ENCODE measurements at regions not wholly inside any gene's neighbourhood (a gene's known extent, or its start where the extent isn't known, plus 50 kb on each side); places are given as distances from the start of the nearest gene placed in this dataset.
"Not testable (repeated sequence)": the region's sequence is repeated elsewhere in the genome, so short reads cannot be mapped to it uniquely, and the experiment has no call there.

GRCh38 chr3:15877813-15878212 is 80.0 kb upstream of the ANKRD28 start:
- Histone ChIP-seq H3K9me3 (peaks cover 26% of the 10 kb centered on the region), H4K20me1 (no peaks in the 10 kb centered on the region), H3K27ac (no peak overlapping the region), H3K4me1 (no peaks in the 10 kb centered on the region), H3K9ac (no peak overlapping the region), H3K36me3 (peaks cover 21% of the 10 kb centered on the region), H3K27me3 (no peaks in the 10 kb centered on the region), H3K4me3 (no peak overlapping the region), H3K4me2 (no peak overlapping the region)
- TF ChIP-seq Cebpa-rat (IDR thresholded peaks at IDR 0.05) = no peak

DNA sequence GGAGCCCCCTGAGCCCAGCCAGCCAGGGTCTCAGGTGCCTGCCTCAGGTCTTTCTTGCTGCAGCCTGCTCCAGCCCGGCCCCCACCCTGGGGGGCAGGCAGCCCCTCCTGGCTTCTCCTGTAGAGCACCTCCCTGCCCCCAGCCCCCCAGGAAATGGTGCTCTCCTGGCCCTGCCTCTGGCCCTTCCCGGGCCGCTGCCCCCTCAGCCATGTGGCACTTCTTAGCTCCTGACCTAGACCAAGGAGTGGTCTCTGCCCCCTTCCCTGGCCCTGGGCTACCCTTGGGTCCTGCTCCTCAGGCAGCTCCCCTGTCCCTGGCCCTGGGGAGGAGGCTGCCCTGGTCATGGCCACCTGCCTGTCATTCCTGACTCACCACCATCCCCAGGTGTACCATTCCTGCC is 82.0 kb upstream of the ANKRD28 start:
- not testable (repeated sequence) for H3K27ac ChIP-seq, H3K9ac ChIP-seq, H3K27me3 ChIP-seq, H3K4me3 ChIP-seq, H3K4me2 ChIP-seq, H4K20me1 ChIP-seq, H3K4me1 ChIP-seq
- Histone ChIP-seq H3K9me3 (peaks cover 26% of the 10 kb centered on the region), H3K36me3 (peaks cover 21% of the 10 kb centered on the region)

GRCh38 chr3:15882577-15882976 is 84.8 kb upstream of the ANKRD28 start:
- peaks cover 22% of the 10 kb centered on the region for H3K9me3 ChIP-seq
- H3K4me3 ChIP-seq = no peak overlapping the region
- H3K27me3 ChIP-seq = no peaks in the 10 kb centered on the region
- no peak overlapping the region for H3K4me2 ChIP-seq
- H3K27ac ChIP-seq = no peak overlapping the region
- no peak for TF ChIP-seq Cebpa-rat (IDR thresholded peaks at IDR 0.05)
- H4K20me1 ChIP-seq = no peaks in the 10 kb centered on the region
- no peaks in the 10 kb centered on the region for H3K4me1 ChIP-seq
- no peak overlapping the region for H3K9ac ChIP-seq
- H3K36me3 ChIP-seq = peaks cover 20% of the 10 kb centered on the region

GRCh38 chr3:15884132-15884531 is 86.4 kb upstream of the ANKRD28 start:
- Histone ChIP-seq H3K27me3 (no peaks in the 10 kb centered on the region), H3K4me3 (no peak overlapping the region)

DNA sequence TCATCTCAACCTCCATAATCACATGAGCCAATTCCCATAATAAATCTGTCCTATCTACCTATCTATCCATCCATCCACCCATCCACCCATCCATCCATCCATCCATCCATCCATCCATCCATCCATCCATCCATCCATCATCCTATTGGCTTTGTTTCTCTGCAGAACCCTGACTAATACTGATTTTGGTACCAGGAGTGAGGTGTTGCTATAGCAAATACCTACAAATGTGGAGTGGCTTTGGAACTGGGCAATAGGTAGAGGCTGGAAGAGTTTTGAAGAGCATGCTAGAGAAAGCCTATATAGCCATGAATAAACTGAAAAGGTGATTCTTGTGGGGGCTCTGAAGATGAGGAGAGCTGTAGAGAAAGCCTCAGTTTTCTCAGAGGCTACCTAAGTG is 88.7 kb upstream of the ANKRD28 start:
- Histone ChIP-seq H3K36me3 (no peaks in the 10 kb centered on the region), H3K4me1 (no peaks in the 10 kb centered on the region), H3K9ac (no peak overlapping the region), H3K9me3 (peaks cover 6% of the 10 kb centered on the region), H3K4me3 (no peak overlapping the region), H4K20me1 (no peaks in the 10 kb centered on the region), H3K27me3 (no peaks in the 10 kb centered on the region), H3K4me2 (no peak overlapping the region), H3K27ac (no peak overlapping the region)
- no peak for TF ChIP-seq Cebpa-rat (IDR thresholded peaks at IDR 0.05)

More at GRCh38 chr3:15884132-15884531, 86.4 kb upstream of the ANKRD28 start:
- Histone ChIP-seq H3K27ac (no peak overlapping the region), H3K4me1 (no peaks in the 10 kb centered on the region), H3K9ac (no peak overlapping the region), H3K36me3 (peaks cover 4% of the 10 kb centered on the region), H3K9me3 (peaks cover 7% of the 10 kb centered on the region), H3K4me2 (no peak overlapping the region), H4K20me1 (no peaks in the 10 kb centered on the region)
- TF ChIP-seq Cebpa-rat (IDR thresholded peaks at IDR 0.05) = no peak

DNA sequence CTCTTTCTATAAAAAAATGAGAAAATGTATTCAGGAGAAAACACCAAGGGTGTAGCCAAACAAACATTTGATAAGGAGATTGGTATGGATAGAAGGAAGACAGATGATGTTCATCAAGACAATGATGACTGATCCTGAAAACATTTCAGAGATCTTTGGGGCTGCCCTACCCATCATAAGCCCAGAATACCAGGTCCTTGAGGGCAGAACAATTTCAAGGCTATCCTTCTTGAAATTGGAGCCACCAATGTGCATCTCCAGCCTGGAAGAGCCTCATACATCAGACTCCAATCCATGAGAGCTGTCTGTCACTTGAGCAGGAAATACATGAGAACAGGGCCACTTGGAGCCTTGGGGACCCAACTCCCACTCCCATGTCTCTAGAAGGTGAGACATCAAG is 89.5 kb upstream of the ANKRD28 start:
- Histone ChIP-seq H4K20me1 (no peaks in the 10 kb centered on the region), H3K4me1 (peaks cover 2% of the 10 kb centered on the region; the same call in 1 of the 2 replicates), H3K27me3 (no peaks in the 10 kb centered on the region), H3K4me3 (no peak overlapping the region), H3K9me3 (peaks cover 6% of the 10 kb centered on the region), H3K9ac (no peak overlapping the region), H3K27ac (no peak overlapping the region), H3K4me2 (no peak overlapping the region), H3K36me3 (no peaks in the 10 kb centered on the region)
- TF ChIP-seq Cebpa-rat (IDR thresholded peaks at IDR 0.05) = no peak

- H3K4me2 ChIP-seq = no peak overlapping the region
- H3K36me3 ChIP-seq = no peaks in the 10 kb centered on the region
- H3K27ac ChIP-seq = no peak overlapping the region
- no peak for TF ChIP-seq Cebpa-rat (IDR thresholded peaks at IDR 0.05)
- H3K27me3 ChIP-seq = no peaks in the 10 kb centered on the region
- H3K4me1 ChIP-seq = peaks cover 6% of the 10 kb centered on the region; the same call in 1 of the 2 replicates
- no peak overlapping the region for H3K9ac ChIP-seq
- peaks cover 6% of the 10 kb centered on the region for H3K9me3 ChIP-seq
- no peak overlapping the region for H3K4me3 ChIP-seq
- H4K20me1 ChIP-seq = no peaks in the 10 kb centered on the region
Observed at GRCh38 chr3:15889936-15890335, 92.2 kb upstream of the ANKRD28 start.

GRCh38 chr3:15892311-15893227 is 94.8 kb upstream of the ANKRD28 start:
- H3K4me1 ChIP-seq = peaks cover 6% of the 10 kb centered on the region; the same call in 1 of the 2 replicates
- no peaks in the 10 kb centered on the region for H3K9me3 ChIP-seq
- no peak overlapping the region for H3K27ac ChIP-seq
- no peak overlapping the region for H3K4me3 ChIP-seq
- no peak for TF ChIP-seq Cebpa-rat (IDR thresholded peaks at IDR 0.05)
- H4K20me1 ChIP-seq = no peaks in the 10 kb centered on the region
- no peak overlapping the region for H3K9ac ChIP-seq
- H3K36me3 ChIP-seq = no peaks in the 10 kb centered on the region
- H3K27me3 ChIP-seq = no peaks in the 10 kb centered on the region
- no peak overlapping the region for H3K4me2 ChIP-seq

DNA sequence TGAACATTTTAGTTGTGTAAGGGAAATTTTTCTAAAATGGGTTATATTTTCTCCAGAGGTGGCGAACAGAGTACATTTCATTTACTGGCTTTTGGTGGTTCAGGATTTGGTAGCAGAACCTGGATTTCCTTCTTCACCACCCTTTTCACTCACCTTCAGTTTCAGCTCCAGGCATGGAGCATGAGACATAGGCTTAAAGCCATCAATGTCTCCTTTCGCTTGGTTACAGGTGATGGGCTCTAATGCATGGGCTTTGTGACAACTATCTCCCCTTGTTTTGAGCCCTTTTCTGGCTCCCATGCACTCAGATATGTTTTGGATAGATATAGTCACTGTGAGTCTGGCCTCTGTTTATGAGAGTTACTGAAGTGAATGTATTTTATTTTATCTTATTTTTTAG is 96.6 kb upstream of the ANKRD28 start:
- no peaks in the 10 kb centered on the region for H3K27me3 ChIP-seq
- no peaks in the 10 kb centered on the region for H3K36me3 ChIP-seq
- H3K4me1 ChIP-seq = peaks cover 6% of the 10 kb centered on the region; the same call in 1 of the 2 replicates
- no peak overlapping the region for H3K27ac ChIP-seq
- no peak overlapping the region for H3K9ac ChIP-seq
- no peak for TF ChIP-seq Cebpa-rat (IDR thresholded peaks at IDR 0.05)
- no peaks in the 10 kb centered on the region for H3K9me3 ChIP-seq
- no peak overlapping the region for H3K4me2 ChIP-seq
- H3K4me3 ChIP-seq = no peak overlapping the region
- H4K20me1 ChIP-seq = no peaks in the 10 kb centered on the region

DNA sequence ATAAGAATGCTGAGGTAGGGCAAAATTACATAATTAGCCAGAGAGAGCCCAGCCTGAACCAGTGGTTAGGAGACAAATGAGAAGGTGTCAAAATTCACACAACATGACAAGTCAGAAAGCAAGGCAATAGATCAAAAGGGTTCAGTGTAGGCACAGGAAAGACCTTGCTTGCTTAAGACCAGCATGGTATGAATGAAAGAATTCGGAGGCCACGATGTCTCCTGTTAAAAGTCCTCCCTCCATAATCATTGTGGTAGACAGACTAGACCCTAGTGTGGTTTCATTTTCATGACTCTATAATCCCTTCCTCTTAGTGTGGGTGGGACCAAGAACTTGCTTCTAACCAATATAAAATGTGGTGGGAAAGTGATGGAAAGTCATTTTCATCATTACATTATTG is 98.7 kb upstream of the ANKRD28 start:
- H3K9me3 ChIP-seq = no peaks in the 10 kb centered on the region
- H3K4me2 ChIP-seq = no peak overlapping the region
- H3K4me3 ChIP-seq = no peak overlapping the region
- no peak overlapping the region for H3K27ac ChIP-seq
- no peak for TF ChIP-seq Cebpa-rat (IDR thresholded peaks at IDR 0.05)
- H3K9ac ChIP-seq = no peak overlapping the region
- no peaks in the 10 kb centered on the region for H3K36me3 ChIP-seq
- H3K27me3 ChIP-seq = no peaks in the 10 kb centered on the region
- H4K20me1 ChIP-seq = no peaks in the 10 kb centered on the region
- H3K4me1 ChIP-seq = peaks cover 6% of the 10 kb centered on the region; the same call in 1 of the 2 replicates

Measured in BLaER1 (cell line).